ENCODE measurements at regions not wholly inside any gene's neighbourhood (a gene's known extent, or its start where the extent isn't known, plus 50 kb on each side); places are given as distances from the start of the nearest gene placed in this dataset.

GRCh38 chr16:65349626-65350025, 227.8 kb upstream of the CDH11 start:
- H2AFZ ChIP-seq (ENCODE audit: low read length) = no peak overlapping the region
- H3K79me1 ChIP-seq (ENCODE audit: low read depth, low read length) = no peaks in the 10 kb centered on the region
- no peaks in the 10 kb centered on the region for H3K79me2 ChIP-seq (ENCODE audit: control insufficient read depth in 1 of 2, insufficient read depth in 2 of 2, low read length in 2 of 2)
- TF ChIP-seq CBX8 (IDR thresholded peaks at IDR 0.05; ENCODE audit: borderline replicate concordance, low read depth, low read length) (no peak), EGR1 (IDR thresholded peaks at IDR 0.05; ENCODE audit: borderline replicate concordance, low read depth, low read length) (no peak), CHD2 (IDR thresholded peaks at IDR 0.05; ENCODE audit: low read length) (no peak), SIN3A (conservative IDR thresholded peaks at IDR 0.05 in 1 of 2, IDR thresholded peaks at IDR 0.05 in 1 of 2; ENCODE audit: low read depth in 1 of 2, low read length in 2 of 2) (no peak), SAP30 (IDR thresholded peaks at IDR 0.05; ENCODE audit: insufficient read depth, insufficient replicate concordance, low read length) (no peak), PHF8 (conservative IDR thresholded peaks at IDR 0.05; ENCODE audit: low read depth, low read length) (no peak), SP2 (IDR thresholded peaks at IDR 0.05; ENCODE audit: low read length) (no peak), JUN (IDR thresholded peaks at IDR 0.05; ENCODE audit: low read depth, low read length) (no peak), CHD1 (IDR thresholded peaks at IDR 0.05; ENCODE audit: low read depth, low read length) (no peak), YY1 (IDR thresholded peaks at IDR 0.05; ENCODE audit: low read depth, low read length) (no peak)
- no peak overlapping the region for H2BK120ac ChIP-seq (replicated peaks; ENCODE audit: low read depth, low read length)
- H2BK15ac ChIP-seq (ENCODE audit: low read length) = no peak overlapping the region
- no peak overlapping the region for H2AK5ac ChIP-seq (ENCODE audit: low read depth, low read length)
- H3K56ac ChIP-seq (replicated peaks; ENCODE audit: insufficient read length, low read depth, low read length) = no peak overlapping the region
- H3K9me3 ChIP-seq (ENCODE audit: insufficient read depth in 2 of 2, low read depth in 1 of 2, low read length in 1 of 2) = no peaks in the 10 kb centered on the region
- H3K18ac ChIP-seq (ENCODE audit: extremely low read depth, low read length) = no peak overlapping the region
- DNase-seq (ENCODE audit: low read depth in 1 of 2, low spot score in 2 of 2) (no peak), FAIRE-seq (no peak)
- H3K27me3 ChIP-seq (replicated peaks in 1 of 4; ENCODE audit: control insufficient read depth in 3 of 4, extremely low read depth in 1 of 4, insufficient read depth in 3 of 4, low read length in 3 of 4) = no peaks in the 10 kb centered on the region
- H4K20me1 ChIP-seq (replicated peaks in 1 of 2; ENCODE audit: control insufficient read depth in 1 of 2, insufficient read depth in 2 of 2, low read length in 2 of 2) = no peaks in the 10 kb centered on the region
- no peaks in the 10 kb centered on the region for H3K23me2 ChIP-seq (ENCODE audit: low read depth, low read length)
- H3K9ac ChIP-seq (replicated peaks in 1 of 4; ENCODE audit: extremely low read depth in 1 of 4, low read depth in 3 of 4, low read length in 3 of 4) = no peak overlapping the region
- H3K27ac ChIP-seq (ENCODE audit: low read depth, low read length) = no peak overlapping the region
- H3K4me2 ChIP-seq (ENCODE audit: insufficient read depth in 1 of 2, low read depth in 2 of 2, low read length in 2 of 2) = no peak overlapping the region
- no peak overlapping the region for H3K4ac ChIP-seq (replicated peaks; ENCODE audit: insufficient read length, low read depth, low read length)
- H2BK20ac ChIP-seq (ENCODE audit: low read length) = no peak overlapping the region
- H3K4me1 ChIP-seq (replicated peaks in 1 of 4; ENCODE audit: control insufficient read depth in 3 of 4, insufficient read depth in 4 of 4, low read length in 3 of 4) = no peaks in the 10 kb centered on the region
- no peak overlapping the region for H2BK5ac ChIP-seq (ENCODE audit: low read depth, low read length)
- ChIA-PET CTCF (ENCODE audit: partially characterized antibody) (interaction anchor here (0.5 to 0.9 kb wide), 4 partner anchors 8 to 147 kb away, joined by 3 read pairs; no protein-coding TSS in a partner anchor), POLR2A (ENCODE audit: partially characterized antibody) (no interaction called here)
- H3K23ac ChIP-seq (ENCODE audit: insufficient read length) = no peak overlapping the region
- 92% methylated on average over 7 of the region's 7 CpGs; no CpG with 5 or more reads in 1 of the 2 experiments for WGBS, 2 experiments (ENCODE audit: extremely low coverage in 1 of 2, insufficient coverage in 1 of 2, insufficient read length in 1 of 2, insufficient replicate concordance in 2 of 2, low coverage in 1 of 2, low lambda C conversion rate in 2 of 2, missing lambda C conversion rate in 1 of 2)
- no peak overlapping the region for H3K4me3 ChIP-seq (ENCODE audit: extremely low read depth in 1 of 4, insufficient read depth in 2 of 4, low read depth in 3 of 4, low read length in 4 of 4)
- no peak overlapping the region for H3K14ac ChIP-seq (ENCODE audit: insufficient read length)
- no peaks in the 10 kb centered on the region for H3K36me3 ChIP-seq (ENCODE audit: control insufficient read depth in 2 of 4, insufficient read depth in 4 of 4, low read length in 3 of 4)
- no peak overlapping the region for H2BK12ac ChIP-seq (ENCODE audit: low read depth, low read length)
- no peak overlapping the region for H4K91ac ChIP-seq (replicated peaks; ENCODE audit: insufficient read length, low read length)
- H4K8ac ChIP-seq (ENCODE audit: extremely low read depth, insufficient read depth, low read length) = no peak overlapping the region
- no peak overlapping the region for H4K5ac ChIP-seq (ENCODE audit: insufficient read length, low read depth, low read length)

Data from H1 (cell line).